SK-N-SH treated with all-trans-retinoic acid at 6 μM for 48 hours (cell line): ENCODE measurements at regions not wholly inside any gene's neighbourhood (a gene's known extent, or its start where the extent isn't known, plus 50 kb on each side); places are given as distances from the start of the nearest gene placed in this dataset.

Experiments
- ARNTL ChIP-seq: fragments of 450-650 bp; formaldehyde crosslinking; IDR thresholded peaks from 2 replicates; pipeline ENCODE4 v1.5.0; 2020; ENCODE audit warnings: low read depth, mild to moderate bottlenecking, moderate library complexity, borderline replicate concordance
- ESRRG ChIP-seq: fragments of 250-450 bp; sonication (Bioruptor Pico); IDR thresholded peaks from 2 replicates; pipeline ENCODE4 v1.6.1; 2021; ENCODE audit warnings: mild to moderate bottlenecking
- RARB ChIP-seq: fragments of 250-450 bp; sonication (Bioruptor Pico); IDR thresholded peaks from 2 replicates; pipeline ENCODE4 v1.8.0; 2021; ENCODE audit warnings: mild to moderate bottlenecking, moderate library complexity
- TOX ChIP-seq: fragments of 250-450 bp; sonication (Bioruptor Pico); IDR thresholded peaks from 2 replicates; pipeline ENCODE4 v1.8.0; 2021; ENCODE audit warnings: mild to moderate bottlenecking, moderate library complexity, borderline replicate concordance
- ZNF565 ChIP-seq: fragments of 450-650 bp; formaldehyde crosslinking; conservative IDR thresholded peaks from 2 replicates; pipeline ENCODE4 v1.5.0; 2020; ENCODE audit warnings: low read depth, mild to moderate bottlenecking, moderate library complexity
- TF ChIP-seq, protein P1 (sequence below): fragments of 250-450 bp; sonication (Bioruptor Pico); IDR thresholded peaks from 2 replicates; pipeline ENCODE4 v1.5.1; 2020; ENCODE audit warnings: low read depth, mild to moderate bottlenecking, moderate library complexity
- TF ChIP-seq, protein P2 (sequence below): fragments of 250-450 bp; sonication (Bioruptor Pico); IDR thresholded peaks from 2 replicates; pipeline ENCODE4 v1.5.1; 2021; ENCODE audit warnings: mild to moderate bottlenecking, moderate library complexity

DNA sequence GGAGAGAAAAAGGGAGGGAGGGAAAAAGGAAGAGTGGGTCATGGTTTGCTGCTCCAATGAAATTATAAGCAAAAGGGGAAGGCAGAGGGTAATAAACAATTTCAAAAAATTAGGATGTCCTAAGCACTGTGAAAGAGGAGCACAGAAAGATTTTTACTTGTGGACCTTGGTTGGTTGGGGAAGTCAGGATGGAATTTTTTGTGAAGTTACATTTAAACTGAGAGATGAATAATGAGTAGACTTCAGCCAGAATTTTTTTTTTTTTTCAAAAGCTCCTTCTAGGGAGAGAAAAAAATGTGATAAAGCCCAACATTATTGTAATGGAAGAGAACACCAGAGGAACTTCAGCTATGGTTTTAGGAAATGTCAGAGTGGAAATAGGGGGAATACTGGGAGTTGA, 515.9 kb upstream of the PAPPA start:
- TF ChIP-seq ESRRG (CRISPR knock-in tag) (no peak), TOX (CRISPR knock-in tag) (no peak), RARB (CRISPR knock-in tag) (no peak), ZNF565 (no peak), ARNTL (CRISPR knock-in tag) (no peak)
- TF ChIP-seq, protein P1, sequence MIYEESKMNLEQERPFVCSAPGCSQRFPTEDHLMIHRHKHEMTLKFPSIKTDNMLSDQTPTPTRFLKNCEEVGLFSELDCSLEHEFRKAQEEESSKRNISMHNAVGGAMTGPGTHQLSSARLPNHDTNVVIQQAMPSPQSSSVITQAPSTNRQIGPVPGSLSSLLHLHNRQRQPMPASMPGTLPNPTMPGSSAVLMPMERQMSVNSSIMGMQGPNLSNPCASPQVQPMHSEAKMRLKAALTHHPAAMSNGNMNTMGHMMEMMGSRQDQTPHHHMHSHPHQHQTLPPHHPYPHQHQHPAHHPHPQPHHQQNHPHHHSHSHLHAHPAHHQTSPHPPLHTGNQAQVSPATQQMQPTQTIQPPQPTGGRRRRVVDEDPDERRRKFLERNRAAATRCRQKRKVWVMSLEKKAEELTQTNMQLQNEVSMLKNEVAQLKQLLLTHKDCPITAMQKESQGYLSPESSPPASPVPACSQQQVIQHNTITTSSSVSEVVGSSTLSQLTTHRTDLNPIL (CRISPR knock-in tag): no peak
- TF ChIP-seq, protein P2, sequence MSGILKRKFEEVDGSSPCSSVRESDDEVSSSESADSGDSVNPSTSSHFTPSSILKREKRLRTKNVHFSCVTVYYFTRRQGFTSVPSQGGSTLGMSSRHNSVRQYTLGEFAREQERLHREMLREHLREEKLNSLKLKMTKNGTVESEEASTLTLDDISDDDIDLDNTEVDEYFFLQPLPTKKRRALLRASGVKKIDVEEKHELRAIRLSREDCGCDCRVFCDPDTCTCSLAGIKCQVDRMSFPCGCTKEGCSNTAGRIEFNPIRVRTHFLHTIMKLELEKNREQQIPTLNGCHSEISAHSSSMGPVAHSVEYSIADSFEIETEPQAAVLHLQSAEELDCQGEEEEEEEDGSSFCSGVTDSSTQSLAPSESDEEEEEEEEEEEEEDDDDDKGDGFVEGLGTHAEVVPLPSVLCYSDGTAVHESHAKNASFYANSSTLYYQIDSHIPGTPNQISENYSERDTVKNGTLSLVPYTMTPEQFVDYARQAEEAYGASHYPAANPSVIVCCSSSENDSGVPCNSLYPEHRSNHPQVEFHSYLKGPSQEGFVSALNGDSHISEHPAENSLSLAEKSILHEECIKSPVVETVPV (CRISPR knock-in tag): no peak
